Ishikawa (cell line): ENCODE measurements at regions not wholly inside any gene's neighbourhood (a gene's known extent, or its start where the extent isn't known, plus 50 kb on each side); places are given as distances from the start of the nearest gene placed in this dataset.

Experiments used
- CEBPB ChIP-seq: IDR thresholded peaks from 2 replicates; pipeline ENCODE4 v1.6.1; 2012
- EP300 ChIP-seq: IDR thresholded peaks from 2 replicates; pipeline ENCODE4 v1.6.1; 2012; ENCODE audit warnings: borderline replicate concordance
- YY1 ChIP-seq: IDR thresholded peaks from 2 replicates; pipeline ENCODE4 v1.6.1; 2012; ENCODE audit warnings: low read depth

DNA sequence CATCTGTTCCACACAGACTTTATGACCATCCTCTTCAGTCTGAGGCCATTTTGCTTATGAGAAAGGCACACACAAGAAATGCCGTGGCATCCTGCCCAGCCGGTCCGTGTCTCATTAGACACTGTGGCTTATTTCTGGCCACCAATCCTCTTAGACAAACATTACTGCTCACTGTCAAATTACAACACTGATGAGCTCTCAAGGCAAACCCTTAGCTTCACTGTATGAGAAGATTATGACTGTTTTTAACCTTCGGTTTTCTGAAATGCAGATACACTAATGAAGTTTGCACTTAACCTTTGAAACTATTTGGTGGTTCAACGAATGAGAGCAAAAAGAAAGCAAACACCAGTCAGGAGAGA, 50.5 kb upstream of the DST start:
- TF ChIP-seq YY1: no peak
- TF ChIP-seq EP300: no peak
- TF ChIP-seq CEBPB: no peak
